AG10803 (cell line): ENCODE measurements at regions not wholly inside any gene's neighbourhood (a gene's known extent, or its start where the extent isn't known, plus 50 kb on each side); places are given as distances from the start of the nearest gene placed in this dataset.
"Not testable (repeated sequence)": the region's sequence is repeated elsewhere in the genome, so short reads cannot be mapped to it uniquely, and the experiment has no call there.

Experiments used
- DNase-seq: peaks from one replicate; pipeline ENCODE4 v3.0.0; 2010; ENCODE audit warnings: low read depth
- H3K4me3 ChIP-seq: 2 replicates; pipeline ENCODE4 v1.5.1; 2011; ENCODE audit warnings: mild to moderate bottlenecking, low read length, control low read depth
- CTCF ChIP-seq: conservative IDR thresholded peaks from 2 replicates; pipeline ENCODE4 v1.5.1; 2011; ENCODE audit warnings: mild to moderate bottlenecking, low read length, control low read depth, inconsistent platforms

- TF ChIP-seq CTCF, result no peak
- H3K4me3 ChIP-seq, result peak overlapping the region; percentile 27
- DNase-seq, result peak; percentile 73
Measured at GRCh38 chr16:88194397-88195268, 188.1 kb upstream of the ZNF469 start.

DNA sequence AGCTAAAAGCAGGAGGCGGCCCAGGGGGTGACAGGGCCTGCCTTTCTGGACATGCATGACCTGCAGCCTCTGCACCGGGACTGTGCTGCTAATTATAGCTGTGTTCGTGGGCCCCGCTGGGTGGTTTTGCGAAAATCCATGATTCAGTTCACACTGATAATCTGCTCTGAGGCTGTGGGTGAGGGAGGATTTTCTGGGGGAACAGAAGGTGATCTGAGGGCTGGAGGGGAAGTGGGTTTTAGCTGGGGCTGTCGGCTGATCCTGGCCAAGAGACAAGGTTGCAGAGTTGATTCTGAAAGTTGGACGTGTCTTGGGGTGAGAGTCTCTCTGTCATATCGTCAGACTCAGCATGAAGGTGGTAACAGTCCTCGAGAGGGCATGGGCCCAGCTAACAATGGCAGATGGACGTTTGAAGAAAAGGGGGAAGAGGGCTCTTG is 187.5 kb upstream of the ZNF469 start:
- H3K4me3 ChIP-seq, result no peak overlapping the region
- no peak for DNase-seq
- TF ChIP-seq CTCF, result no peak

DNA sequence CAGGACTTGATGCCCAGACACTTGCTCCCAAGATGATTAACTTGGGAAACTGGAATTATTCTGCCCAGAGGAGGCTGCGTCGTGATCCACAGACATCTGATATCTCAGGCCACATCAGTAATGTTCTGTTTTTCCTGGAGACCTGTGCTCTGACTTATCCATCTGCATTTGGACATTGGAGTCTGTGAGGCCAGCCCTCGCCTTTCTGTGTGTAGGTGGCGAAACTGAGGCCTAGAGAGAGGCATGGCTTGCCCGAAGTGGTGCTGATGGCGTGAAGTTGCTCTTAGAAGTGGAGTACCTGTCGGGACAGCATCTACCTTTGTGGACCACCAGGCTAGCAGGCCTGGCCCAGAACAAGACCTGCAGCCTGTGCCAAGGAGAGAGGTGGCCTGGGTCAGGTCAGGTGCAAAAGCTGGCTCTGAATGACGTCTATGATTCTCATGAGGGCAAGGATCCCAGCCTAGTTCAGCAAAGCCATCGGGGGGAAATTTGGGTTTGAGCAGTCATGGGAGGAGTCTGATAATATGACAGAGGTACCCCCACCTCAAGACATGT is 186.8 kb upstream of the ZNF469 start:
- TF ChIP-seq CTCF, result no peak
- no peak overlapping the region for H3K4me3 ChIP-seq
- no peak for DNase-seq

DNA sequence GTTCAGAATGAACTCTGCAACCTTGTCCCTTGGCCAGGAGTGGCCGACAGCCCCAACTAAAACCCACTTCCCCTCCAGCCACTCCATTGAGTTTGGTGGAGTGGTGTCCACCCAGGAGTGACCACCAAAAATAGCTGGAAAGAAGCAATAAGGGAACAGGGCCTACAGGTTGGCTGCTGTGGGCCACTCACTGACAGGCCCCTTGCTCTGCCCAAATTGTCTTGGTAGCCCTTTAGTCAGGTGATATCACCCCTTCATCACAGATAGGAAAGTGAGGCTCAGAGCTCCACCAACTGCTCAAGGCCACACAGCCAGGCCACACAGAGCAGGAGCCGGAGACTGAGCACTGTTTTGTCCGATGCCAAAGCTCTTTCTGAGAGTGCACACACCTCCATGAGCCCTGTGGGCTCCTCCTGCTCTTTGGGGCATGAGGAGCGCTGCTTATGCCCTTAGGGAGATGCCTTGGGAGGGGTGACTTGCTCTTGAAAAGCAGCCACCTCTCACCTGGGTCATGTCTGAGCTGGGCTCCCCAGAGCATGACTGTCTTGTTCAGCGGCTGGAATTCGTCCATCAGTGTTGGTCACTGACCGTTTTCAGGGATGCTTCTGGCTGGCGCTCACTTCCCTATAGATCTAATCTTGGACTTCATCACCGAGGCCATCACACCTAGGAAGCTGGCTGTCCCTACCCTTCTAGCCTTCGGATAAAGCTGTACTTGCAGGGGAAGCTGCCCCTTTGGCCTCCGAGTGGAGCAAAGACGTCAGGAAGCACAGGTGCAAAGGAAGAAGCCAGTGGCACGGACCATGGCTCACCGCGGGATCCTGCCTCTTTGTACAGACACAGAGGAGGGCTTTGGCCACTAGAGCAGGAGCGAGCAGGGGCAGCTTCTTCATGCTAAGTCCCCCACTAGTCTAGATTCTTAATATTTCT is 186.0 kb upstream of the ZNF469 start:
- TF ChIP-seq CTCF, result no peak
- DNase-seq, result no peak
- H3K4me3 ChIP-seq, result no peak overlapping the region

GRCh38 chr16:88197481-88198456 is 185.0 kb upstream of the ZNF469 start:
- no peak for DNase-seq
- H3K4me3 ChIP-seq, result no peak overlapping the region
- TF ChIP-seq CTCF, result no peak

GRCh38 chr16:88198457-88199295 is 184.1 kb upstream of the ZNF469 start:
- not testable (repeated sequence) for DNase-seq, H3K4me3 ChIP-seq

DNA sequence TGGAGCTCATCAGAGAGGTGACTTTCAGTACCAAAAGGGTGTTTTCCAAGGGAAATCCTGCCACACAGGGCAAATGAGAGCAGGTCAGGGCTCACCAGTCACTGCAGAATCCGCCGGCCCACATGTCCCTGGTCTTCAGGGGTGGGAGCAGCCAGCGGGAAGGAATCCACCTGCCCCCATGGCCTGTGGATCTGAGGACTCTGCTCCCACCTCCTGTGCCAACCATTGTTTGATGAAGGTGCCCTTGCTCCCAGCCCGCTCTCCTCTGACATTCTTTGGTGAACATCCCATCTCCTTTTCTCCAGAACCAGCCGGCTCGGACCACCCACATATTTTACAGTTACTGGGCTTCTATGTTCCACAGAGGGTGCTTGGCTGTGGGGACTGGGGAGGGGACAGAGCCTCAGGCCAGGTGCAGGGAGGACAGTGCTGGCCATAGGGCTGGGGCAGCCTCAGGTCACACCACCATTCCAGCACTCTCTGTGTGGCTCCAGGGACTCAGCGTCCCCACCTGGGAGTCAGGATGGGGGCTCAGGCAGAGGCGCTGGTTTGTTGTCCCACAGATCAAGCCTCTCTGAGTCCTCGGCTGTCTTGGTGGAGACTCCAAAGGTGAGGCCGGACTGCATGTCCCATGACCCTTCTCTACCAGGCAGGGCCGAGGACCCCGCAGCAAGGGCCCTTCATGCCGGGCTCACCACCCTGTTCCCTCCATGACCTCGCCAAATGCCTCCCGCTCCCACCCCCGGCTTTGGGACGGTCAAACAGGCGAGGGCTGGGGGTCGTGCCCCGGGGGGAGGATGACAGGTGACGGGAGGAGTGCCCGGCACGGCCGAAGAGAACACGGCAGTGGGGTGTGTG is 183.2 kb upstream of the ZNF469 start:
- not testable (repeated sequence) for H3K4me3 ChIP-seq, DNase-seq

DNA sequence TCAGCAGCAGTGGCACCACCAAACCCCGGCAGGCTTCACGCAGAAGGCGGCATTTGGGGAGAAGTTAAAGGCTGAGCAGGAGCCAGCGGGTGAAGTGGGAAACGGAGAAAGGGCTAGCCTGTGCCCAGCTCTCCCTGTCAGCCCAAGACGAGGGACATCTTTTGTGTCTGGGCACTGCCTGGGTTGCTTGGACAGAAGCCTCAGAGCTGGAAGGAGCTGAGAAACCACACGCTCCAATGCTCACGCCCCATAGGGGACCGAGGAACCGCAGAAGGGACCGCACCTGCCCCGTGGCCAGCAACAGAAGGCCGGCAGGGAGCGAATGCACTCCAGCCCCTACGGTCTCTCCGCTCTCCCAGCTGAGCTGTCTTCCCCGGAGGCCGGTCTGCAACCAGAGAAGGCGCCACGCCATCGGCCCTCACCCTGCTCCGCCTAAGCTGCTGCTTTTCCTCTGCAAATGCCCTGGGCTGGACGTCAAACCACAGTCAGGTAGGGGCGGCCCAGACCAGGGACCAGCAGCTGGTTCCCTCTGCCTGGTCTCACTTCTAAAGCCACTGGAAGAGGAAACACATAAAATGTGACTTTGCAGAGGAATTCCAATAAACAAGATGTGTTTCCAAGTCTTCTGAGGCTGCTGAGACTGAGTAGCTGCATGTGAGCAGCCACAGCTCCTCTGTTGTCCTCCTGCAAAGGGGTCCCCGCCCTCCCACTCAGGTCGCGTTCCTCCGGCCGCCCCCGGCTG is 182.4 kb upstream of the ZNF469 start:
- not testable (repeated sequence) for DNase-seq, H3K4me3 ChIP-seq
